ENCODE measurements at regions not wholly inside any gene's neighbourhood (a gene's known extent, or its start where the extent isn't known, plus 50 kb on each side); places are given as distances from the start of the nearest gene placed in this dataset.
"Not testable (repeated sequence)": the region's sequence is repeated elsewhere in the genome, so short reads cannot be mapped to it uniquely, and the experiment has no call there.

GRCh38 chr13:33415822-33416221 lies 130.3 kb upstream of the STARD13 start:
- Histone ChIP-seq H3K27ac (ENCODE audit: low read length) (no peak overlapping the region), H3K9me3 (ENCODE audit: control insufficient read depth in 2 of 2, low read length in 2 of 2) (no peaks in the 10 kb centered on the region), H3K9ac (ENCODE audit: low read length in 2 of 2) (no peak overlapping the region), H3K4me3 (ENCODE audit: low read length in 2 of 2) (no peak overlapping the region), H3K4me1 (ENCODE audit: control insufficient read depth, insufficient read depth, low read length) (no peaks in the 10 kb centered on the region), H3K27me3 (ENCODE audit: control insufficient read depth in 1 of 2, insufficient read depth in 2 of 2, low read length in 2 of 2) (no peaks in the 10 kb centered on the region), H3K36me3 (ENCODE audit: control insufficient read depth in 2 of 2, insufficient read depth in 2 of 2, low read length in 2 of 2) (no peaks in the 10 kb centered on the region)

- H3K36me3 ChIP-seq (ENCODE audit: control insufficient read depth in 2 of 2, insufficient read depth in 2 of 2, low read length in 2 of 2); H3K27me3 ChIP-seq (ENCODE audit: control insufficient read depth in 1 of 2, insufficient read depth in 2 of 2, low read length in 2 of 2); H3K9me3 ChIP-seq (ENCODE audit: control insufficient read depth in 2 of 2, low read length in 2 of 2); H3K4me3 ChIP-seq (ENCODE audit: low read length in 2 of 2); H3K4me1 ChIP-seq (ENCODE audit: control insufficient read depth, insufficient read depth, low read length); H3K27ac ChIP-seq (ENCODE audit: low read length); H3K9ac ChIP-seq (ENCODE audit: low read length in 2 of 2): not testable (repeated sequence)
Measured at GRCh38 chr13:33418224-33418953, 132.8 kb upstream of the STARD13 start.

- not testable (repeated sequence) for H3K27me3 ChIP-seq (ENCODE audit: control insufficient read depth in 1 of 2, insufficient read depth in 2 of 2, low read length in 2 of 2); H3K4me1 ChIP-seq (ENCODE audit: control insufficient read depth, insufficient read depth, low read length); H3K36me3 ChIP-seq (ENCODE audit: control insufficient read depth in 2 of 2, insufficient read depth in 2 of 2, low read length in 2 of 2); H3K4me3 ChIP-seq (ENCODE audit: low read length in 2 of 2); H3K9ac ChIP-seq (ENCODE audit: low read length in 2 of 2); H3K9me3 ChIP-seq (ENCODE audit: control insufficient read depth in 2 of 2, low read length in 2 of 2); H3K27ac ChIP-seq (ENCODE audit: low read length)
Measured at GRCh38 chr13:33420117-33420516, 134.6 kb upstream of the STARD13 start.

GRCh38 chr13:33426131-33426530 lies 140.6 kb upstream of the STARD13 start:
- H3K9me3 ChIP-seq (ENCODE audit: control insufficient read depth in 2 of 2, low read length in 2 of 2) = no peaks in the 10 kb centered on the region
- no peak overlapping the region for H3K4me3 ChIP-seq (ENCODE audit: low read length in 2 of 2)
- H3K27me3 ChIP-seq (ENCODE audit: control insufficient read depth in 1 of 2, insufficient read depth in 2 of 2, low read length in 2 of 2) = no peaks in the 10 kb centered on the region
- no peaks in the 10 kb centered on the region for H3K4me1 ChIP-seq (ENCODE audit: control insufficient read depth, insufficient read depth, low read length)
- no peak overlapping the region for H3K9ac ChIP-seq (ENCODE audit: low read length in 2 of 2)
- H3K27ac ChIP-seq (ENCODE audit: low read length) = no peak overlapping the region
- H3K36me3 ChIP-seq (ENCODE audit: control insufficient read depth in 2 of 2, insufficient read depth in 2 of 2, low read length in 2 of 2) = no peaks in the 10 kb centered on the region

- no peaks in the 10 kb centered on the region for H3K9me3 ChIP-seq (ENCODE audit: control insufficient read depth in 2 of 2, low read length in 2 of 2)
- H3K4me3 ChIP-seq (ENCODE audit: low read length in 2 of 2) = no peak overlapping the region
- no peak overlapping the region for H3K9ac ChIP-seq (ENCODE audit: low read length in 2 of 2)
- no peaks in the 10 kb centered on the region for H3K27me3 ChIP-seq (ENCODE audit: control insufficient read depth in 1 of 2, insufficient read depth in 2 of 2, low read length in 2 of 2)
- H3K36me3 ChIP-seq (ENCODE audit: control insufficient read depth in 2 of 2, insufficient read depth in 2 of 2, low read length in 2 of 2) = no peaks in the 10 kb centered on the region
- no peak overlapping the region for H3K27ac ChIP-seq (ENCODE audit: low read length)
- H3K4me1 ChIP-seq (ENCODE audit: control insufficient read depth, insufficient read depth, low read length) = no peaks in the 10 kb centered on the region
Measured at GRCh38 chr13:33433316-33433715, 147.8 kb upstream of the STARD13 start.

- H3K4me1 ChIP-seq (ENCODE audit: control insufficient read depth, insufficient read depth, low read length) = no peaks in the 10 kb centered on the region
- no peak overlapping the region for H3K4me3 ChIP-seq (ENCODE audit: low read length in 2 of 2)
- no peaks in the 10 kb centered on the region for H3K27me3 ChIP-seq (ENCODE audit: control insufficient read depth in 1 of 2, insufficient read depth in 2 of 2, low read length in 2 of 2)
- H3K9ac ChIP-seq (ENCODE audit: low read length in 2 of 2) = no peak overlapping the region
- no peaks in the 10 kb centered on the region for H3K36me3 ChIP-seq (ENCODE audit: control insufficient read depth in 2 of 2, insufficient read depth in 2 of 2, low read length in 2 of 2)
- no peaks in the 10 kb centered on the region for H3K9me3 ChIP-seq (ENCODE audit: control insufficient read depth in 2 of 2, low read length in 2 of 2)
- H3K27ac ChIP-seq (ENCODE audit: low read length) = no peak overlapping the region
Measured at GRCh38 chr13:33434676-33435075, 149.1 kb upstream of the STARD13 start.

GRCh38 chr13:33435207-33435606 lies 149.7 kb upstream of the STARD13 start:
- Histone ChIP-seq H3K27ac (ENCODE audit: low read length) (no peak overlapping the region), H3K9ac (ENCODE audit: low read length in 2 of 2) (no peak overlapping the region), H3K9me3 (ENCODE audit: control insufficient read depth in 2 of 2, low read length in 2 of 2) (no peaks in the 10 kb centered on the region), H3K36me3 (ENCODE audit: control insufficient read depth in 2 of 2, insufficient read depth in 2 of 2, low read length in 2 of 2) (no peaks in the 10 kb centered on the region), H3K4me3 (ENCODE audit: low read length in 2 of 2) (no peak overlapping the region), H3K27me3 (ENCODE audit: control insufficient read depth in 1 of 2, insufficient read depth in 2 of 2, low read length in 2 of 2) (no peaks in the 10 kb centered on the region), H3K4me1 (ENCODE audit: control insufficient read depth, insufficient read depth, low read length) (no peaks in the 10 kb centered on the region)

GRCh38 chr13:33438918-33439317 lies 153.4 kb upstream of the STARD13 start:
- Histone ChIP-seq H3K4me3 (ENCODE audit: low read length in 2 of 2) (no peak overlapping the region), H3K27ac (ENCODE audit: low read length) (no peak overlapping the region), H3K36me3 (ENCODE audit: control insufficient read depth in 2 of 2, insufficient read depth in 2 of 2, low read length in 2 of 2) (no peaks in the 10 kb centered on the region), H3K4me1 (ENCODE audit: control insufficient read depth, insufficient read depth, low read length) (no peaks in the 10 kb centered on the region), H3K9me3 (ENCODE audit: control insufficient read depth in 2 of 2, low read length in 2 of 2) (no peaks in the 10 kb centered on the region), H3K9ac (ENCODE audit: low read length in 2 of 2) (no peak overlapping the region), H3K27me3 (ENCODE audit: control insufficient read depth in 1 of 2, insufficient read depth in 2 of 2, low read length in 2 of 2) (no peaks in the 10 kb centered on the region)

- Histone ChIP-seq H3K27me3 (ENCODE audit: control insufficient read depth in 1 of 2, insufficient read depth in 2 of 2, low read length in 2 of 2) (no peaks in the 10 kb centered on the region), H3K27ac (ENCODE audit: low read length) (no peak overlapping the region), H3K9me3 (ENCODE audit: control insufficient read depth in 2 of 2, low read length in 2 of 2) (no peaks in the 10 kb centered on the region), H3K4me3 (ENCODE audit: low read length in 2 of 2) (no peak overlapping the region), H3K4me1 (ENCODE audit: control insufficient read depth, insufficient read depth, low read length) (no peaks in the 10 kb centered on the region), H3K36me3 (ENCODE audit: control insufficient read depth in 2 of 2, insufficient read depth in 2 of 2, low read length in 2 of 2) (no peaks in the 10 kb centered on the region), H3K9ac (ENCODE audit: low read length in 2 of 2) (no peak overlapping the region)
Measured at GRCh38 chr13:33441015-33441414, 155.5 kb upstream of the STARD13 start.

GRCh38 chr13:33445024-33445423 lies 159.5 kb upstream of the STARD13 start:
- no peaks in the 10 kb centered on the region for H3K36me3 ChIP-seq (ENCODE audit: control insufficient read depth in 2 of 2, insufficient read depth in 2 of 2, low read length in 2 of 2)
- H3K4me1 ChIP-seq (ENCODE audit: control insufficient read depth, insufficient read depth, low read length) = peaks cover 4% of the 10 kb centered on the region
- H3K9me3 ChIP-seq (ENCODE audit: control insufficient read depth in 2 of 2, low read length in 2 of 2) = no peaks in the 10 kb centered on the region
- H3K4me3 ChIP-seq (ENCODE audit: low read length in 2 of 2) = no peak overlapping the region
- no peaks in the 10 kb centered on the region for H3K27me3 ChIP-seq (ENCODE audit: control insufficient read depth in 1 of 2, insufficient read depth in 2 of 2, low read length in 2 of 2)
- no peak overlapping the region for H3K9ac ChIP-seq (ENCODE audit: low read length in 2 of 2)
- H3K27ac ChIP-seq (ENCODE audit: low read length) = no peak overlapping the region

- Histone ChIP-seq H3K27me3 (ENCODE audit: control insufficient read depth in 1 of 2, insufficient read depth in 2 of 2, low read length in 2 of 2) (no peaks in the 10 kb centered on the region), H3K4me1 (ENCODE audit: control insufficient read depth, insufficient read depth, low read length) (peaks cover 4% of the 10 kb centered on the region), H3K9me3 (ENCODE audit: control insufficient read depth in 2 of 2, low read length in 2 of 2) (no peaks in the 10 kb centered on the region), H3K9ac (ENCODE audit: low read length in 2 of 2) (no peak overlapping the region), H3K4me3 (ENCODE audit: low read length in 2 of 2) (no peak overlapping the region), H3K27ac (ENCODE audit: low read length) (no peak overlapping the region), H3K36me3 (ENCODE audit: control insufficient read depth in 2 of 2, insufficient read depth in 2 of 2, low read length in 2 of 2) (no peaks in the 10 kb centered on the region)
Measured at GRCh38 chr13:33445476-33445875, 159.9 kb upstream of the STARD13 start.

Measured in stomach smooth muscle (tissue), 2 donors.